HG03439 (cell line): ENCODE measurements at regions not wholly inside any gene's neighbourhood (a gene's known extent, or its start where the extent isn't known, plus 50 kb on each side); places are given as distances from the start of the nearest gene placed in this dataset.
"Not testable (repeated sequence)": the region's sequence is repeated elsewhere in the genome, so short reads cannot be mapped to it uniquely, and the experiment has no call there.

Experiments
- ATAC-seq: cut with Tn5 transposase; IDR thresholded peaks from one replicate; pipeline ENCODE4 v1.9.1; 2021; ENCODE audit warnings: mild to moderate bottlenecking, moderate library complexity; ENCODE audit not compliant: unreplicated experiment

DNA sequence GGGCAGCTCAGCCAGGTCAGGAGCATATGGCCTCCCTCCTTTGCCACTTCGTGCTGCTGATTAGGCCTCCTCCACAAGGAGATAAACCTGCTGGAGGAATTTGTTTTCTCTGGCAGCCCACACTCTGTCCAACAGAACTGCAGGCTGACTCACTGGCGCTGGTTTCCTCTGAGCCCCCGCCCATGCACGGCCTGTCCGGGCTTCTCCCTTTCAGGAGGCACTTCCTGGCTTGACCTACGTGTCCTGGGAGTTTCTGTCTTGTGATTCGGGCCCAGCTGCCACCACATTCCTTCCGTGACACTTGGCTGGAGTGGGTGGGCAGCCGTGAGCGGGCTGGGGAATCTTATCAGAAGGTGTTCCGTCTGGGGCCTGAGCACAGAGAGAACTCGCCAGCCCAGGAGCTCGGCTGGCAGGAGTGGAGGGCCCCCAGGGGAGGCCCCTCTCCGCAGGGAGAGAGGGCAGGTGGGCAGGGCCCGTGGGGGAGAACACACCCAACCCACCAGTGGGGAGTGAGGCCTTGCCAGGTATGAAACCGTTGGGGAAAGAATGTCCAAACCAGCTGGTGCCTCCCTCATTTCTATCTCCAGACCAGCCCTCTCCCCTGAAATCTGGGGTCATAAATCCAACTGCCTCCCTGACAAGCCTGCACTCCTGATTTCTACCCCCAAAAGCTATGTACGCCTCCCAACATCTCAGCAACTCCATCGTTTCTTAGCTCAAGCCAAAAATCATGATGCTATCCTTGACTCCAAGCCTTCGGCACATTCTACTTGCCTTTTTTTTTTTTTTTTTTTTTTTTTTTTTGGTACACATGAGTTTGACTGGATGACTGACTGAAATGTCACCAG is 110.6 kb upstream of the MEF2A start:
- ATAC-seq = no peak

DNA sequence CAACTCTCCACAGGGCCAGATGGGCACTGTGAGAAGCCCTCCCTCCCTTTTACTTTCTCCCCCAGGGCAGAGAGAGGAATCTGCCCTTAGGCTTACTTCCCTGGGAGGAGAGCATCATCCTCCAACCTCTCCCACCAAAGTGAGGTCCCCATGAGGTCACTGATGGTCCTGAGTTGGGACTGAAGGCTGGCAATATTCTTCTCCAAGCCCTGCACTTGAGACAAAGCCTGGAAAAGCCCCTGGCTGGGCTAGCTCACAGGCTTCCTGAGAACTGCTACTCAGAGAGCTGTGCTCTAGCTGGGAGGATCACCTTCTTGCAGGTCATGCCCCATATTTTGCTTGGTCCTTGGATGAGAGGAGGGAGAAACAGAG is 110.0 kb upstream of the MEF2A start:
- no peak for ATAC-seq

DNA sequence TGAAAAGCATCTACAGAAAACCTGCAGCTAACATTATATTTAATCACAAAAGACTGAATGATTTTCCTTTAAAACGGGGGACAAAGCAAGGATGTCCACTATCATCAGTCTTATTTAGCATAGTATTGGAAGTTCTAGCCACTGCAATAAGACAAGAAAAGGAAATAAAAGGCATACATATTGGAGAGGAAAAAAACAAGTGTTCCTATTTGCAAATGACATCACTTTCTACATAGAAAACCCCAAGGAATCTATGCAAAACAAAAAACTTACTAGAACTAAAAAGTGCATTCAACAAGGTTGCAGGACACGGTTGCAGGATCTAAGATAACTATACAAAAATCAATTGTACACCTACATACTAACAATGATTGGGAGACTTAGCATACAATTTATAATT is 101.6 kb upstream of the MEF2A start:
- no peak for ATAC-seq

DNA sequence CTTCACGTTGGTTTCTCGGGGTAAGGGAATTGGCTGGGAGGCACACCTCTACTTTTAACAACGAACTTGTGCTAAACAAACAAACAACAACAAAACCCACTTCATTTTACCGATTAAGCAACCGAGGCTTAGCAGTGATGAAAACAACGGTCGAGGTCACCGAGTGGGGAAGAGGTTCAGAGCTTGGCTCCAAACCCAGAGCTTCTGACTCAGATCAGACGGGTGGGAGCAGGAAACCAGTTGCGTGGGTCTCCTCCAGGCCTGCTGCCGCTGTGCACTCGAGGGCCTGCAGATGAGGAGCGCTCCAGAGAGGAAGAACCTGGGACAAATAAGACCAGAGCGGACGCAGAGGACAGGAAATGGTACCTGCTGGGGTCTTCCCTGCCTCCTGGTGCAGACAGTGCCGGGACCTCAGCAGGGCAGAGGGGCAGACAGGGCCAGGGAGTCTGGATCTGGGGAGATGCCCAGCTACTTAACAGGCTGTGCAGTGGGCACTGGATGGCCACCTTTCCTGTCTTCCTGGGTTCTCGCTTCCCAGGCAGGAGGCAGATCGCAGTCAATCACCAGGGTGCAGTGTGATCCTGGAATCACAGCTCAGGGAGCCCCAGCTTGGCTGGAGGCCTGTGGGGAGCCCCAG is 99.0 kb upstream of the MEF2A start:
- no peak for ATAC-seq

DNA sequence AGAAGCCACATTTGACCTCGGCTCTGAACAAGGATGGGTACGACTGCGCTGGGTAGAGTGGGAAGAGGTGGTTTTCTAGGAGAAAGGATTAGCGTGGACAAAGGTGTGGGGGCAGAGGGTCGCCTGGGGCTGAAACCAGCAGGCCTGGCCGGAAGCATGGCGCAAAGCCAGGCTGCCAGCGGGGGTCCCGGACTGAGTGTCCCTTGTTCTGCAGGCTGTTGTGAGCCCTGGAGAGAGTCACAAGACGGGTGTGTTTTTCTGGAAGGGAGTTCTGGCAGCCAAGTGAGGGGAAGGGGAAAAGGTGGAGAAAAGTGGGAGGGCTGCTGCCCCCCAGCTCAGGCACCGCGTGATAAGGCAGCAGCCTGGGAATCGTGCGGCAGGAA is 98.5 kb upstream of the MEF2A start:
- ATAC-seq = no peak

DNA sequence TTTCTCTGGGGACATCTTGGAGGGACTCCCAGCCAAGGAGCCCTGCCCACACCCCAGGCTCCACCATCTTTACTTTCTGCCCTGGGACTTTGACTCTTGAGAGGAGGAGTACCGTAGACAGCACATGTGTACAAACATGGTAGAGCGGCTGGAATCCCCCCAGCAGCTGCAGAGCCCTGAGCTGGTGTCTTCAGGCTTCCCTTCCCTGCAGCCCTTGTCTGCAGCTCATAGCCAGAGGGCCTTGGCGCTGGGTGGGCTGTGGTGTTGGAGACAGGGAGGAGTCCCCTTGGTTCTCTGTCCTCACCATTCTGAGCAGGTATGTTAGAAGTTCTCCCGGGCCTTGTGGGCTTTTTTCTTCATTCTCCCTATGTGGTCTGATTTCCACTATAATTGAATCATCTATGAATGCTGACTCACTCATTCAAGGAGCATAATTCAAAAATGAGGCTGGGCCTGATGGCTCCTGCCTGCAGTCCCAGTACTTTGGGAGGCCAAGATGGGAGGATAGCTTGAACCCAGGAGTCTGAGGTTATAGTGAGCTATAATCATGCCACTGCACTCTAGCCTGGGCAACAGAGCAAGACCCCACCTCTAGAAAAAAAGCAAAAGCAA is 97.8 kb upstream of the MEF2A start:
- ATAC-seq = no peak

DNA sequence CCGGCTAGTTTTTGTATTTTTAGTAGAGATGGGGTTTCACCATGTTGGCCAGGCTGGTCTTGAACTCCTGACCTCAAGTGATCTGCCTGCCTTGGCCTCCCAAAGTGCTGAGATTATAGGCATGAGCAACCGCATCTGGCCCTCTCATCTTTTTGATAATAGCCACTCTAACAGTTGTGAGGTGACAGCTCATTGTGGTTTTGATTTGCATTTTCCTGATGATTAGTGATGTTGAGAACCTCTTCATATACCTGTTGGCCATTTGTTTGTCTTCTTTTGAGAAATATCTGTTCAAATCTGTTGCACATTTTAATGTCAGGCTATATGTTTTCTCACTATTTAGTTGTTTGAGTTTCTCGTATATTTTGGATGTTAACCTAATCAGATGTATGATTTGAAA is 95.6 kb upstream of the MEF2A start:
- ATAC-seq = not testable (repeated sequence)

DNA sequence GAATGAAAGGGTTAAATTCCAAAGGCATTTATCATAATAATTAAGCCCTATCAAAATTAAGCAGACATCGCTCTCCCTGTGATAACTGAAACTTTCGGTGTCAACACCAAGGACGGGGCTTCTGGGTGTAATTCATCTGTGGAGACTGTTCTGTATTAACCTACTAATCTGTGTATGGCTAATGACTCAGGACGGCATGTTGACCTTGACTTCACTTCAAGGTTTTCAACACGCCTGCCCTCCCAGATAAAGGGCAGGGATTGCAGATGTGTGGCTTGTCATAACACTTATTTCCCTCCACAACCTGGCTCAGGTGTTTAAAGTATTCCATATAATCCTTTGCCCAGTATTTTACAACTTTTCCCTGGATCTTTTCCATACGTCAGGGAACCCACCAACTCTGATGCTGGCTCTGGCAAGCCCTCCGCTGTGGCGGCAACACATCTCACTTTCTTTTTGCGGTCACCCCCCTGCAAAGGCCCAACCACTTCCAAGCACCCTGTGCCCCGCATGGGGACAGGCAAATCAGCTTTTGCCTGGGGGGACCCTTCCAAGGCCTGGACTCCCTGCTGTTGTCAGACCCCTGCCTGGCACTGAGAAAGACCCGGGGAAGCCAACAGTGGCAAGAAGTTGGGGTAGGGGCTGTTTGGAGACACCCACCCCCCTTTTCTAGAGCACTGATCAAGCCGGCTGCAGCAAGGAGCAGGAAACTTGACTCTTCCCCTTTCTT is 93.2 kb upstream of the MEF2A start:
- no peak for ATAC-seq

DNA sequence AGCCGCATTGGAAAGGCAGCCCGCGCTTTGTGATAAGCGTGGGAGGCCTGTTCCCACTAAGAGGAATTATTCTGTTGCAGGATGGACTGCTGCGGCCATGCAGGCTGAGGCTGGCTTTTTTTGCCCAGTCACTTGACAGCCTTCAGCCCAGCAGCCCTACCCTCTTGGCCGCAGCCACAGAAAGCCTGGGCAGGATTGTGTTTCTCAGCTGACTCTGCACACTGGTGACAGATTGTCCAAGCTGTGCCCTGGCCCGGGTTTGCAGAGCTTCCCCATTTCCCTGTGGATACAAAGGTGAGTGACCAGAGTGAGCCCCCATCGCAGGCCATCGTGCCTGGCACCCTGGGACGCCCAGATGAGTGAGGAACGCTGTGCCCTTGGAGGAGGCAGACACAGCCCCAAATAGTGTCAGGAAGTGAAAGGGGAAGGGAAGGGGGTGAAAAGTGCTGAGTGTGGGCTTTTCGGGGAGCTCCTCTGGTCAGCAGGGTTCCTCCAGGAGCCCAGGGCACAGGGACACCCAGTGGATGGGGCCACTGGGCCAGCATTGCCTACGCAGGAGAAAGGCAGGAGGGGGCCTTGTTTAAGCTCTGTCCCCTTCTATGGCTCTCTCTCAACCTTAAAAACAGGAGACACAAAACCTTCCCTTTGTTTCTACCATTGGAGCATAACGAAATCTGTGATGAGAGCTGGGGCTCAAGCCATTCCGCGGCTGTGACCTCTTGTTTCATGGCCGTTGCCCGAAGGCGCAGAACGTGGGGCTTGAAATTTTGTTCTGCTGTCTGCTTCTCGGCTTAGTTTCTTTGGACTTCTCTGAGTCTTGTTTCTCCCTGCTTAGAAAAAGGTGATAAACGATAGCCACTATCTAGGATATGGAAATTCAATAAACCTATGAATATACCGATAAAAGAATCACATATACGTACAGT is 91.5 kb upstream of the MEF2A start:
- ATAC-seq = no peak

DNA sequence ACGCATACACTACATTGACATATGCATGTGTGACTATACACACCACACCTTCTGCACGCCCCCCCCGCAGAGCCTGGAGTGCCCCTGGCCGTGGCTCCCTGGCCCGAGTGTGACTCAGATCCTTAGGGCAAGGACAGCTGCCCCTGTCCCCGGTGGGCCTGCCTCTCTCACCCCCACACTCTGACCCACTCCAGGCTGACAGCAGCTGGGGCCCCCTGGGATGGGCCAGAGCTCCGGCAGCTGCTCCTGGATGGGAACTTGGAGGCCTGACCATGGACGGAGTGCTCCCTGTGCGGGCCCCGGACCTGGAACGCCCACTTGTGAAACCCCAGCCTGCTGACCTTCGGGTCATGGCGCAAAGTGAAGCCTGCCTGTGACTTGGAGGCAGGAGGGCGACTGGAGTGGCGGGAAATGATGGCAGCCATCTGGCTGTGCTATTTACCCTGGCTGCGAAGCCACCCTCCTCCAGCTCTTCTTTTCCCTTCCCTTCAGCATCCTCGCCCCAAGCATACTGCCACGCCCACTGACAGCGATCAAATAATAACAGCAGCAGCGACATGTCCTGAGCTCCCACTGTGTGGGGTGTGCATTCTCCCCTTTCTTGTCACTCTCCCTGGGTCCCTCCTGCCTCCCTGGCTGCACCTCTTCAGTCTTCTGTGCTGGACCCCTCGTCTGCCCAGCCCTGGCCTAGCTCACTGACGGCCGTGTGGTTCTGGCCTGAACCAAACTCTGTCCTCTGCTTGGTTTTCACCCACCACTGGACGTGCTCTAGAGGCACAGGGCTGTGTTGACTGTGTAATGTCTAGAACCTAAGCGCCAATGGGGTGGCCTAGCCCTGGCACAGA is 90.7 kb upstream of the MEF2A start:
- ATAC-seq = no peak

DNA sequence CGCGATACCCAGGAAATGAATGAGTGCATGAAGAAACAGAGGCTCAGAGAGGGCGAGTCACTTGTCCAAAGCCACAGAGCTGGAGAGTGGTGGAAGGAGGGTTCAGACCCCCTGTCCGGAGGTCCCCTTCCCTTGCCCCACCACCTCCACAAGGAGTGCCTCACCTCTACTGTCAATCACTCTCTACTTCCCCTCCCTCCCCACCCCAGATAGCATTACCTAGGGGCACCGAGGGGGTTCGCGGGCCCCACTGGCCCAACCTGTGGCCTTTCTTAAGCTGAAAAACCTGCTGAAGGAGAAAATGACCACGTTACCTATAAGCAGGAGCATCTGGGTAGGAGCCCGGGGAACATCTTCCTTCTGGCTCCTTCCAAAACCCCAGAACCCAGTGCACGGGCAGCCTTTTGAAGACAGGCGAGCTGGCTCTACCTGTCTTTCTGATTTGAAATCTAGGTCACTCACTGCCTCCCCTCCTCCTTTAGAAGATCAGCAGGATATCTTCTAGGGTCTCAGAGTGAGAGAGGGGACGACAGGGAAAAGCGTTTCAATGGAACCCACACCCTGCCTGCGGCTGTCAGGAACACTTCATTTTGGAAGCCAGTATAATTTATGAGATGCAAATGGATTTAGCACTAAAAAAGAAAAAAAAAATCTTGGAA is 89.9 kb upstream of the MEF2A start:
- no peak for ATAC-seq

DNA sequence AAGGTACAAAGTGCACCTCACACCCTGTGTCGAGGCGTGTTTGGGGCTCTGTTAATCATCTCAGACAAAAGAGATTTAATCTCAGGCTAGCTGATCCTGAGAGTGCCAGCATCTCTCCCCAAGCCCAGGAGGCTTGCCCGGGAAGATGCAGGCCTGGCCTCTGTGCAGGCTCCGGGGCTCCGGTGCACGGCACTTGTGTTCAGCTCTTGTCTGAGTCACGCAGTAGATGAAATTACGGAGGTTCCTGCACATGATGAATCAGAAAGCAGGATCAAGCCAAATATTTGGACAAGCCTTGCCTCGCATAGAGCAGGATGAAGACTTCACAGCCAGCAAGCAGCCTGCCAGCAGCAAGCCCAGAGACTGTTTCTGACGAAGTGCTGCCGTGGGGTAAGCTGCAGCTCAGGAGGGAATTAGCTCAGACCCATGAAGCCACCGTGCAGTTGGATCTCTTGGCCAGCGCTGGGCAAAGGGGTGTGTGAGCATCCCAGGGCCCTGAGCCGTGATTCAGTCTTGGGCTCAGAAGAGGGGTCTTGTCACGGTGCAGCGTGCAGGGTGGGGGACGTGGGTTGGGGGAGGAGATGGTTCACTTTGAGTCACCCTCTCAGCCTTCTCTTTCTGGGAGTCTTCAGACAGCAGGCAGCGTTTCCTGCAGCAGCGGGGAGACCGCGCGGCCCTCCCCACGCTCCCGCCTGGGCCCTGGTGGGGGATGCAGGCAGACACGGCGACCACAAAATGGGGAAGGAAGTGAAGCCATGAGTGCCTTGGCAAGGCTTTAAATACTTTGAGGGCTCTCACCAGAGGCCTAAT is 89.2 kb upstream of the MEF2A start:
- no peak for ATAC-seq

DNA sequence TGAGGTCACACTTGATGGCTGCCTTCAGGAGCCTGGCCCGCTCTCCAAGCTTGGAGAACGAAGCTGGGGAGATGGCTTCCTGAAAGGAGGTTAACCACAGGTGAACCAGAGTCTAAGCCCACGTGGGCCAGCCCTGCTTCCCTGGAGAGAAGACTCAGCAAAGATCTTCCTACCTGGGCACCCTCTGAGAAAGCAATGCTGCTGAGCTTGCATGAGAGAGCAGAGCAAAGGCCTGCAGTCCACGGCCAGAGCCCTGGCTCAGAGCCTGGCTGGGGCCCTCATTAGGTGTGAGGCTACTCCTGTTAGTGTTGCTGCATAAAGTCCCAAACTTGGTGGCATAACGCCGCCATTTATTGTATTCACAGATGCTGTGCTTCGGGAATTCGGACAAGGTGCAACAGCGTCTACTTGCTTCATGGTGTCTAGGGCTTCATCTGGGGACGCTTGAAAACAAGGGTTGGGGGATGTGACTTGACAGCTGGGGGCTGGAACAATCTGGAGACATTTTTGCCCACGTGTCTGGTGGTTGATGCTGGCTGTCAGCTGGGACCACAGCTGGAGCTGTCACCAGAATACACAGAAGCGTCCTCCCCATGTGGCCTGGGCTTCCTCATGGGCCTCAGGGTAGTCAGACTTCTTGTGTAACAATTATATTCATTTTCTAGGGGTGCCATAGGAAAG is 87.9 kb upstream of the MEF2A start:
- ATAC-seq = no peak

DNA sequence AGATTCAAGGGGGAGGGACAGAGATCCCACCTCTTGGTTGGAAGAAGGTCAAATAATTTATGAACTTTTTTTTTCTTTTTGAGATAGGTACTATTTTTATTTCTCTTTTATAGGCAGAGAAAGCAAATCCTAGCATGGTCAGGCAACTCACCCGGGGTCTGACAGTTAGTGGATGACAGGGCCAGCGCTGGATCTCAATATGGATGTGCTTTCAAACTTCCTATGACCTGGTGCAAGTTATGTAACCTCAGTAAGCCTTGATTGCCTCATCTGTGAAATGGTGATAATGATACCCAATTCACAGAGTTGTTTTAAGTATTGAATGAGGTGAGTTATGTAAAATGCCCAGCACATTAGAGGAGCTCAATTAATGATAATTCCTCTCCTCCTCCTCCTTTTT is 86.8 kb upstream of the MEF2A start:
- no peak for ATAC-seq

DNA sequence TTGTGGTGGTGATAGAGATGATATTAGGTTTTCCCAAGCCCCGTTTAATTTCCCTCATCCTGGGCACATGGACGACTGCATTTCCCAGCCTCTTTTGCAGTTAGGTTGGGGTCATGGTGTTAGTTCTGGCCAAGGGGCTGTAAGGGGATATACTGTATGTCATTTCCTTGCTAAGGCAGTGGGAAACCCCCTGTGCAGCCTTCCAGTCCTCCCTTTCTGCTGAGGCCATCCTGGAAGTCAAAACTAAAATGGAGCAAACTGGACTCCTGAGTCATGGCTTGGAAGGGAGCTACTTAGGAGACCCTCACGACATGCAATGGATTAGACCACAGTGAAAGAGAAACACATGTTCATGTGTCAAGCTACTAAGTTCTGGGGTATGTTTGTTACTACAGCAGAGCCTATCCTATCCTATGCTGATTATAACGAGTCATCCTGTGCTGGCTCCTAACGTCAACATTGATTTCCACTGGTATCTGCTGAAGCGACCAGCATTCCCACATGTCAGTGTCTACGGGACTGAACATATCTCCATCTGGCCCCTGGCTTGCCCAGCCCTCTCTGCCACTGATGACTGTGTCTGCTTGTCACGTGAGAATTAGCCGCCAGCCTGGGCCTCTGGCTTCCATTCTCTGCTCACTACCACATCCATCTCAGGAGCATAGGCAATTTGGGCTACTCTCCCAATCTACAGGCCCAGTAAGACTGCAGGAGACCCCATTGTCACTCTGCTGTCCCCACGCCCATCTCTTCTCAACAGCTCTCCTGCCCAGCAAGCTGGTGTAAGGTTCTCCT is 85.6 kb upstream of the MEF2A start:
- no peak for ATAC-seq

DNA sequence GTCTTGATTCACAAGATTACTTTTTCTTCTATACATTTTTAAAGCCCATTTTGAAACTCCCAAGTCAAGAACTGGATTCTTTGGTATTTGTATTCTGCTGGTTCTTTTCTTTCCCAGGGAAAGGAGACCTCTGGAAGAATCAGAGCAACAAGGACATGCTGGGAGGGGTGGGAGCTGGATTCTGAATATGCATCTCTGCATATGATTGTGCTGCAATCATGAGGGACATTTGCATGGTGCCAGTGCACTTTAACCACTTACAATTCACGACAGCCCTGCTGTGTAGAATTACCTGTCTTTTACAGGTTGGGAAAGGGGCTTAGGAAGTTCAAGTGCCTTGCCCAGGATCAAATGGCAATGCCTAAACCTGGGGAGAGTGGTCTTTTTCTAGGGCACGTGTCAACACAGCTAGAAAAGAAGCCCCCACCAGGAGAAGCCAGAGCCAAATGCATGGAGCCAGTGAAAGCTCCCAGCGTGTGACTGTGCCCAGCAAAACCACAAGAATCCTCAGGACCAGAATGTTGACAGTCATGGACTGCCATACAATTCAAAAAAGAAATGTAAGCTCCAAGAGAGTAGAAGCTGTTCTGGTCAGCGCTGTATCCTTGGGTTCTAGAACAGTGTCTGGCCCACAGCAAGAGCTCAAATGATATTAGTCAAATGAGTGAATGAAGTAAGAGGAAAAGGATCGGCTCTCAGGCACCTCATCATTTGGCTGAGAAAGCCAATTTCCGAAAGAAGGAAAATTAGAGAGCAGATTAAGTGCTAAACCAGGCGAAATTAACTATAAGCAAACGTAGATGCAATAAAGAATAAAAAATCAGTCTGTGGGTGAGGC is 84.5 kb upstream of the MEF2A start:
- no peak for ATAC-seq
